GM18508 (cell line): ENCODE measurements at regions not wholly inside any gene's neighbourhood (a gene's known extent, or its start where the extent isn't known, plus 50 kb on each side); places are given as distances from the start of the nearest gene placed in this dataset.

Source experiments
- ATAC-seq: cut with Tn5 transposase; IDR thresholded peaks from one replicate; pipeline ENCODE4 v1.9.1; 2021; ENCODE audit warnings: moderate number of reproducible peaks; ENCODE audit not compliant: insufficient read depth, unreplicated experiment

DNA sequence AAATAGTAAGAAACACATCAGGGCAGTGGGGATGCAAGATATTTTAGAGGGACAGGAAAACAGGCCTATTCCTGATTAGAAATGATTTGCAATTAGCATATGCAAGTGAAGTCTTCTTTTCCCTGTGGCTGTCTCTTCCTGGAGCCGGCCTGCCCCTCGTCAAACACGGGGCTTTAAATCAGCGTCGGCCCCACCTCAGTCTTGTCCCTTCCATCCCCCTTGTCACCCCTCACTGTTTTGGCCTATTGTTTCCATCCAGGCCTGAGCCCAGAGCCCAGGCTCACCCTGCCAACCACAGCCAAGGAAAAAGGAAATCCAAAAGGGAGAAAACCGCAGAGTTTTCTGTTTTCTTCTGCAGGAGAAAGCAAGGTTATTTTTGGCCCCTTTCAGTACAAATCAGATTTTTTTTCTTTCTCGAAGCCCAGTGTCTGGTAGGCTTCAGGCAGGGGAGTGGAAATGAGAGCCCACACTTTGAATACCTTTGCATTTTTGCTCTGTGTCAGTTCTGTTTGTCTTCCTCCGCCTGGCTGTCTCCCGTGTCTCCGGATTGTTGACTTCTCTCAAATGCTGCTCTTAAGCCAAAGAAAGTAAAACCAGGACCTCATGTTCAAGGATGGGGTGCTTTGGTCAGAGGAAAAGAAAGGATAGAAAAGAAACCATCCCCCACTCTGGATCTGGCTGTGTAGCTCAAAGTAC, 399.9 kb upstream of the CDH11 start:
- no peak for ATAC-seq

DNA sequence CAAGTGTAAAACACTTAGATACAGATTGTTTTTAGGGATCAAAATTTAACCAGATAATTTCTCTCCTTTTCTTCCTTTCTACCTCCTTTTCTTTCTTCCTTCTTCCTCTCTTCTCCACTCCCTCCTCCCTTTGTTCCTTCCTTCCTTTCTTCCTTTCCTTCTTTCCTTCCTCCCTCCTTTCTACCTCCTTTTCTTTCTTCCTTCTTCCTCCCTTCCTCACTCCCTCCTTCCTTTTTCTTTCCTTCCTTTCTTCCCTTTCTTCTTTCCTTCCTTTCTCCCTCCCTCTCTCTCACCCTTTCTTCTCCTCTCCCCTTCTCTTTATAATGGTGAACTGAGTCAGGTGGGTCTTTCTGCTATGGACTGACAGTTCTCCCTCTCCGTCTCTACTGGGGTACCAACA, 397.5 kb upstream of the CDH11 start:
- ATAC-seq, result no peak

DNA sequence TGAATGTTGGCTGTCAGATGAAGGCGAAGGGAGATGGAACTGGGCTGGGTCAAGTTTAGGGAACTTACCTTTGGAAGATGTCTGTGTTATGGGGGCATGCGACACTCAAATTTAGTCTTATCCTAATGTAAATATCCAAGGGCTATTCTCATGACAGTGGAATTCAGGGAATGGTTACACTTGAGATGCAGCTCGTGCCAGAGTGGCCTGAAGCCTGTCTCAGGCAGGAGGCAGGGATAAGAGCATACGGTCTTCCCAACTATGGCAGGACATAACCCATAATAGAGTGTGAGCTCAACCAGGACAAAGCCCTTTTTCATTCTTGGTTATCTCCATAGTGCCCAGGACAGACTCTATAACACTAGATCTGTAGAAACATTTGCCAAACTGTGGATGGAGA, 393.3 kb upstream of the CDH11 start:
- ATAC-seq, result no peak

DNA sequence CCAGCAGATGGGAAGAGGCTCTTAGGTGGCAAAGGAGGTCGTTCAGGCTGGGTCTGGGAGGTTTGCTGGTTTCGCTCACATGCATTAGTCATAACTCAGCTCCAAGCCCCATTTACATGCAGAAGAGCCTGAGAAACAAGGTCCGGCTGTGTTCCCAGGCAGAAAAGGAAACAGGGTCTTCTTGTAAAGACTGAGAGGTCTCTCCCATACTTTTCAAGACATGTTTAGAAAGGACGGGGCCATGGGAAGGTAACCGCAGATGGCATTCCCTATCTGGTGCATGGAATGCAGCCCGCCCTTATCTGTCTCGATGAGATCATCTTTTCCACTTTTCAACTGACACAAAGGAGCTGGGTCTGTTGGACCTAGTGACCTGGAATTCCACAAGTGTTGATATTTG, 389.0 kb upstream of the CDH11 start:
- ATAC-seq, result no peak

DNA sequence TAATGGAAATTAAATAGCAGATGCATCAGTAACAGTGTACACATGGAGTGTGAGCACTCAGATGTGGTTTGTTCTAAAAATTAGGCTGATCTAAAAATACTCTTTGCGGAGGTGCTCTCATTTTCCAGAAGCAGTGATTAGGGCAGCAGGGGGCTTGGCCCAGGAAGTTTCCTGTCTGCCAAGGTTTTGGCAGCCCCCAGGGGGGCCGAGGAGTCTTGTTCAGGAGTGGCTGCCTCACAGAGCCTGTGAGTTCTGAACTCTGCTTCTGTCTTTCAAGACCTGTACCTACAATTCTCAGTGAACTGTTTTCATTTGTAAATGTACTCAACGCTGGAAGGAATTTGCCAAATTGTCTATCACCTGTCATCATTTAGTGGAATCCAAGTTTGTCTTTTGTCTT, 388.4 kb upstream of the CDH11 start:
- ATAC-seq, result no peak

DNA sequence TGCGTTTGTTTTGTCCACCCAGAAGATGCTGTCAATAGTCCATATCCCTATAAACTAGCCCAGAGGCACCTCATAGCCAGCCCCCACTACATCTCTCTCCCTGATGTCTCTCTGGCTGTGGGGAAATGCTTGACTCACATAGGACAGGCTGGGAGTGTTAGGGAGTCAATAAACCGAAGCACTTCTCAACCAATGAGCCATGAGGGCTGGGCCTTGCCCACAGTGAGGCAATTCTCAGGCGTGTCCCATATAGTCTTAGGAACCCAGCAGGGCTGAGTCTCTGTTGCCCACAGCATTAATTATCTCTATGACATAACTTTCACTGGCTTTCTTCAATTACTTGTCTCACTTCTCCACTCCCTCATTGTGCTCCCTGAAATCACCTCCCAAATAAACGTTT, 387.3 kb upstream of the CDH11 start:
- ATAC-seq, result no peak

DNA sequence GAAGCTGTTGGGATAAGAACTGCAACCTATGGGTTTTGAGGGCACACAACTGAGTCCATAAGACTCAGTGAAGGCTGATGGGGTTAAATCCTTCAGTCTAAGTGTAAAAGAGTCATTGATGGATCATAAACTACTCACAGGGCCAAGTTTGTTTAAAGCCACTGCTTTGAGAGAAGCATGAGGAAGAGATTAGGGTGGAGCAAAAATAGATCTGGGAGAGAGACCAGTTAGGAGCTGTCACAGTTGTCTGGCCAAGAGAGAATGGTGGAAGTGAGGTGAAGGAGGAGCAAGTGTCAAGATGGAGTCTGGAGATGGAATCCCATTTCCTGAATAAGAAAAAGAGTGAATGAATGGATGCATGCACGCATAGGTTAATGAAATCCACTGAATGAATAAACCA, 379.1 kb upstream of the CDH11 start:
- no peak for ATAC-seq

DNA sequence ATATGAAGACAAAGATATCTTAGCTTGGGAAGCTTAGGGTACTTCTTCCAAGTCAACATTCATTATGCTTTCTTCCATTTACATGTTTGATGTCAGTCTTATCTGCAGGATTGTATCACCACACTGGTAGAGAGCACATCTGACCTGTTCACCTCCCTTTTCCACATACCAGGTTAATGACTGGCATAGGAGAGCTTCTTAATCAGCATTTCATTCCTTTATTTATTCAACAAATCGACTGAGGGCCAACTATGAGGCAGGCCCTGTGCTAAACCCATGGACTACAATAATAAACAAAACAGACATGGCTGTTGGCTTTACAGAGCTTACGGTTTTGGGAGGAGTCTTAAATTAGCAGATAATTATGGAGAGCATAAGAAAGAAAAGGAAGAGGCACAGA, 378.1 kb upstream of the CDH11 start:
- no peak for ATAC-seq

DNA sequence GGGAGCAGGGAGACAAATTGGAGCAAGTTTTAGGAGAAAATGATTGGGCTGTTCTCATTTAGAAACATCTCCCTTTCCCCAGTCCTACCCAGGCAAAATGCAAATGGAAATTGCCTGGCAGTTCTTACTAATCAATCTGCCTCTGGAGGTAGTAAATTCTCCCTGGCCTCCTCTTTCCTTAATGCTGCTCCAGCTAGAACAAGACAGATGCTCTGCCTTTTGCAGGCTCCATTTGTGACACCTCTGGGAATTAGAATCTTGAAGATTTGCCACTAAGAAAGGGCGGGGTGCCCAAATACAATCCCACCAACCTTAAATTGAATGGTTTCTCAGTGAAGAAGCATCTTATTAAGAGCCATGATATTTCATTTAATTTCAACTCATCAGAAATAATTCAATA, 377.7 kb upstream of the CDH11 start:
- no peak for ATAC-seq

DNA sequence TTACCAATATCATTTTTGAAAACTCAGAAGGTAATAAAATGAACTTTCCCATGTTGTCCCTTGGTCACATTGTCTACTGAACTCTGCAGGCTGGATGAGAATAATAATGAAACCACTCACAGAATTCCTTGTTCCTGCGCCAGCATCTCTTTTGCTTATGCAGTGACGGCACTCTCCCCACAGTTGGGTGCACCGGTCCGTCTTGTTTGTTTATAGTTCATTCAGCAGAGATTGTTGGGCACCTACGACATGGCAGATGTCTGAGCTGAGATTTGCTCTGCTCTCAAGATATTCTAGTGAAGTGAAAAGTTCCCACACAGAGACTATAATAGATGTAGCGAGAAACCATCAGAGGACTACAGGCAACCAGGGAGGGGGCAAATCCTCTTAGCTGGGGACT, 375.7 kb upstream of the CDH11 start:
- ATAC-seq, result no peak

DNA sequence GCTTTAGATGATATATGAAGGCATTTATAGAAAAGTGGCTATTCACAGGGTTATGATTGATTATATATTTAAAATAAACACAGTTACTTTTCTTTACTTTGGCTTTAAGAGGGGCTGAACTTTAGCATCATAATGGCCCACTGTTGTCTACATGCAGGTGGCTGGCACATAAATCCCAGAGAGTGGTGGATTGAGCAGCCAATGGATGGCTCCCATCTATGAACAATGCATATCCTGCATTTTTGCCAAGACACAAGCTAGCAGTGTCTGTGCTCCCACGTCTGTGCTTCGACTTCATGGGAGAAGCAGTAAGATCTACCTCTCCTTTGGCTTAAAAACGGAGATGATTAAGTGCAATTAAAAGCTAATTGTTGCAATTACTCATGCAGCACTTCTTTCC, 373.2 kb upstream of the CDH11 start:
- ATAC-seq, result no peak

DNA sequence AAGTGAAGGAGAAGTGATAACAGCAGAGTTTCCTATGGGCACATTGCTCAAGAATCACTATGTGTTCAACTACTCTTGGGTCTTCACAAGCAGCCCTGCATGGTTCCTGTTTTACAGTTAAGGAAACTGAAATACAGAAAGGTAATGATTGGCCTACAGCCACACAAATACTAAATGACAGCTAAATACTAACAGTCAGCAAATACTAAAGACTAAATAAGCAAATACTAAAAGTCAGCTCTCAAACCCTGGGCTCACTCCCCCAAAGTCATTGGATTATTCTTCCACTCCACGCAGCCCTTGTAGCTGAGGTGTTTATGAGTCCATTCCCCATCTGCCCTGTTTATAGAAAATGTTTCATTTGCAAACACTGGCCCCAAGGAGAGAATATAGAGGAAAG, 372.7 kb upstream of the CDH11 start:
- no peak for ATAC-seq

DNA sequence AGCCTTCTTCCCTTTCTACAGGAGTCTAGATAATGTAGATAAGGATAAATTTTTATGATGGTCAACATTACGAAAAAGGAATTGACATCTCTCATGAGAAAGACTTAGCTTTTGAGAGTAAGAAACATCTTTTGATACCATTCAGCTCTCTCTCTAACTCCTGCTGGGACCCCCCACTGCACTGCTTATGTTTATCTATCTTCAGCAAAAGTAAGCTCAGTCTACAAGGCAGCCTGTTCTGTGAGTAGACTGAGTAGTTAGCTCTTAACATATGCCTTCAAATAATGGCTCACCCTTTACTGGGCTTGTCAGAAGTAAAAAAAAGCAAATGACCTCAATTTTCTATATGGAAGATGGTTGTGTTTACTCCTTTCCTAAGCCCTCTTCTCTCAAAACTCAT, 372.2 kb upstream of the CDH11 start:
- ATAC-seq, result no peak

DNA sequence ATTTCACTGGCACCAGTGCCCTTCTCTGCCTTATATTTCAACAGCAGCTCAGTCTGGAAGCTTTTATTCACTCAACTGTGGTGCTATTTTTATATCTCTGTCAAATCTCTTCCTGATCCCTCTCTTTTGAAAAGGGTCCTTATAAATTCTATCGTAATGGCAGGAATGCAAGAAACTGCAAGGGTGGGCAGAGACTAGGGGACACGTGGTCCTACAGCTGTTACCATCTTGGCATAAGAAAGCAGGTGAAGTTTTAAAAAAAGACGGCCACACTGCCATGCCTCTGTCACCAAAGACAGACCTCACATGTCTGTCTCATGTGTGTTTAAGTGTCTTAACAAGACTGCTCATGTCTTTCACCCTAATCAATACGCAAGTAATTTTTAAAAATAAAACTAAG, 368.4 kb upstream of the CDH11 start:
- ATAC-seq, result no peak

DNA sequence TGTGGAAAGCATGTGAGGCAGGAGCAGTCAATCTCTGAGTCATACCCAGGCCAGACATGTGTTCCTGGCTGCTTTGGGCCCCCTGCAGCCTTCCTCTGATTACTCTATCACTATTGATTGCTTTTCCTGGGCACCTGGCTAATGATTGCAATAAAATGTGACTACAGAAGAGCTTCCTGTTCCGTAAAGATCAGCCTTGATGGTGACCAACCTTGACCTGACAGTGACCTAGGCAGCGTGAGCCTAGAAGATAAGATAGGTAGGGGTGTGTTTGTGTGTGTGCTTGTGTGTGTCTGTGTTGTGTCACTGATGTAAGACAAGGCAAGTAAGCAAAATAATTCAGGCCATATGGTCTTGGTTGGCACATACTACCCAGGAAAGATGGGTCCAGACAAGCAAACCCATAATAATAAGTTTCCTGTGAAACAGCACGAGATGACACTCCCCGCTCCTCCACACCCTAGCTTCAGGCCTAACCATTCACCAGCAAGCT, 367.7 kb upstream of the CDH11 start:
- no peak for ATAC-seq

DNA sequence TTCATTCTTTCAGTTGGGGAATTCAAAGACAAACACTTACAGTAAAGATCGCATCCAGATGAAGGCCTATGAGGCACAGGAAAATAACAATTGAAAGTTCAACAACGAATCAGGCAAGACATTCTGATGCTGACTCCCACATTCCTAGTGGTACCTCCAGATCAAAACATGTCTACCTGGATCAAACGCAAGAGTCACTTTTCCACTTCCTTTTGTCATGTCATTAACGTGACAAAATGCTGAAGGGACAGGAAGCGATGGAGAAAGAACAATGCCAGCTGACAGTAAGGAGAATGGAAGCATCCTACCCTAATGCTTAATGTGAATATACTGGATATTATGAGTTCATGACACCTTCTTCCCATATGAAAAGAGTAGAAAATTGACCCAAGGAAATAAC, 365.4 kb upstream of the CDH11 start:
- no peak for ATAC-seq

DNA sequence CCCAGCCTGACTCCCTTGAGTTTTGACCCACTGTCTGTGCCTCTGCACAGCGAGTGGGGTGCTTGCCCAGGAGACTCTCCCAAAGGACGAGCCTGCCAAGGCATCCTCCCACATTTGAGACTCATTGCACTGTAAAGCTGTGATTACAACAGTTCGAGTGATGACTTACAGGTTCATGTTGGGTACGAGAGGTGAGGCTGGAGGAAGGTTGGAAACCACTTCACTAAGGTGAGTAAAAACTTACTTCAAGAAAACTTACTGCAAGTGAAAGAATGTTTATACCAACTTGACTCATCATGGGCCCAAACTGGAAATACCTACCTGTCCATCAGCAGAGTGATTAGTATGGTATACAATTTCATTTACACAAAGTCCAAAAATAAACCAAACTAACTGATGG, 360.1 kb upstream of the CDH11 start:
- ATAC-seq, result no peak

DNA sequence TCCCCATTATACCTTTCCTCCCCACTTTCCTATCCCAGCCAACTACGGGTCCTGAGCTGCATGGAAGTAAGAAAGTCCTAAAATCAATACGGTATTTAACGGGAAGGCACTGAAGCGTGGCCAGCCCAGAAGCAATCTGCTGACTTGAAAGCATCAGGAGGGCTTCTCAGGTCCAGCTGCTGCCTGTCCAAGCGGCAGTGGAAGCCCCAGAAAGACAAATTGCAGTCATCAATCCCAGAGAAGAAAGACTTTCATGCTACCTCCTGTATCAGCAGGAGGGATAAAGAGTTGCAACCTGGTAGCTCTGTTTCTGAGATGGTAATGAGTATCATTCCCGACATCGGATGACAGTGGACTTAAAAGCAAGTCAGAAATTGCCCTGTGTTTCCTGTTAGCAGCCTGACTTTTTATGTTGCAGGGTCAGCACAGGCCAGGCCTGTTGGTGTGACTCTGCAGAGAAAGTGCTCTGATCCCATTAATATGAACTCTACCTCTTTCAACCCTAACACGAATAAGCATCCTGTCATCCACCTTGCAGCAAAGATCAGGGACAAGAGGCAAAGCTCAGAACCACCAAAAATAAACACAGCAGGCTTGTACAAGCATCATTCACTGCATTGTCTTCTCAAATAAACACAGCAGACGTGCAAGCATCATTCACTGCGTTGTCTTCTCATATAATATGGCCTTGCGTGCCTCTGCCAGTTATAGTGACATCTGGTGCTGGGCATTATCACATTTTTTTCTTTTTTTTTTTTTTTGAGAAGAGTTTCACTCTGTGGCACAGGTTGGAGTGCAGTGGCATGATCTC, 358.6 kb upstream of the CDH11 start:
- no peak for ATAC-seq

DNA sequence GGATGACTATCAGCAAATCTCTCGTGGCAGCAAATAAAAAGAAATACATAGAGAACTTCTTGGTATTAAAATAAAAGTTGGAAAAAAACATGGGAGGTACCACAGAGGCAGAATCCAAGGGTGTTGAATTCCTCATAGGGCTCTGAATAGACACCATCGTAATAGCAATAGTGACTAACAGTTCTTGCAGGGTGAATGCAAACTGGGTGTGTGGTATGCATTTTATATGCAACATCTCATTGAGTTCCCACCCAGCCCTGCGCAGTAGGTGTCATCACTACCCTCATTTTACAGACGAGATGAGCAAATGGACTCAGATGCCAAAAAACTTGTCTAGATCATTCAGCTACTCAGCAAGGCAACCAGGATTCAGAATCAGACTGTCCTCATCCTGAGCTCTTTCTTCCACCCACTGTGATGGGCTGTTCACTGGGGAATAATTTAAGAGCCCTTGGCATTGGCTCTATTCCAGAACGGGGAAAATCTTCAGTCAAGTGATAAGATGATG, 354.6 kb upstream of the CDH11 start:
- no peak for ATAC-seq

DNA sequence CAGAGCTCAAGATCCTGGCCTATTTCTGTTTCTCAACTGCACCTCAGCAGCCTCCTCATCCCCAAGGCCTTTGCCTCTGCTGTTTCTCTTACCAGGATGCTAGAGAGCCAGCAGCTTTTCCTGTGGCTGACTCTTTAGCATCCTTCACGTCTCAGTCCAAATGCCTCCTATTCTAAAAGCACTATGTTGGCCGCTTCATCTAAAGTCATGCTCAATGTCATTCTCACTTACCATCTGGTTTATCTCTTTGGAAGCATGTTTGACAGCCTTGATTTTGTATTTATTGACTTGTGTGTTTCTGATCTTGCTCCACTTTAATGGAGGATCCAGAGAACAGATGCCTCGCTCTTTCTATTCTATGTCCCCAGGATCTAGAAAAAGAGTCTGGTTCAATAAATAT, 351.8 kb upstream of the CDH11 start:
- ATAC-seq, result no peak

DNA sequence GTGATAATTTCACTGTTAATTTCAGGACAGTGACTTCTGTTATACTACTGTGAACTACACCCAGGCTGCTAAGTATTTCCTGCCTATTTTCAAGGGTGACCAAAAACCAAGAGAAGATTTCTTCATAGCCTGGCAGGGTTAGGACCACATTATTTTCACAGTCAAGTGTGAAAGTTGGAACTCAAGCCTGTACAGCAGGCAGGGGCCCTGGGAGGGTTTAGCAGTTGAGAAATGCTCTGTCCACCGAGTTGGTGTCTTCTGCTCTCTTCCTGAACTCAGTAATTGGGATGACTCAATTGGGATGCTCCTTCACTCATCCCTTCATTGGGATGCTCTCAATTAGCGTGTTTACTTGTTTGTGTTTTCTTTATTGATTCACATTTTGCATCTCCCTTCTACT, 347.3 kb upstream of the CDH11 start:
- ATAC-seq, result no peak

DNA sequence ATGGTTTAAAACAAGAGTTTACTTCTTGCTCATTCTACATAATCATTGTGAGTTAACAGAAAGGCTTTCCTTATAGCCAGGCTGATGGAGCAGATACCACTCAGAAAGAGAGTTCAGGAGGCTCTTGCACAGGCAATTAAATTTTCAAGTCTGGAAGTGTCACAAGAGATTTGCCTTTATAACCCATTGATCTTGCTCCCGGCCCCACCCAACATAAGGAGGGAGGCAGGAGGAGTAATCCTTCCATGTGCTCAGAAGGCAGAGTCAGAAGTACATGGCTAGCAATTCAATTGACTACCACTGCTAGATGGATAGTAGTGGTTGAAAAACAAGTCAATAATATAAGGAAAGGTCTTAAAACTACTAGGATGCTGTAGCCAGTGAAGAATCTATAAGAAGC, 346.3 kb upstream of the CDH11 start:
- no peak for ATAC-seq
